ENCODE measurements at regions not wholly inside any gene's neighbourhood (a gene's known extent, or its start where the extent isn't known, plus 50 kb on each side); places are given as distances from the start of the nearest gene placed in this dataset. TPM values are rescaled to one million over a fixed set of nuclear protein-coding genes. Genes with fewer than 3 reads are reported as not detected.

- Histone ChIP-seq H3K4me2 (ENCODE audit: low read length) (no peak overlapping the region), H3K79me2 (ENCODE audit: control insufficient read depth, insufficient read depth, low read length) (no peaks in the 10 kb centered on the region), H3K23ac (ENCODE audit: low read length) (no peak overlapping the region), H2AK5ac (ENCODE audit: low read length) (no peak overlapping the region), H3K79me1 (ENCODE audit: low read length) (no peaks in the 10 kb centered on the region), H3K27me3 (ENCODE audit: insufficient read depth, low read length, poor library complexity) (no peaks in the 10 kb centered on the region), H3K9ac (ENCODE audit: low read length) (no peak overlapping the region), H3K36me3 (ENCODE audit: control insufficient read depth, insufficient read depth, low read length) (no peaks in the 10 kb centered on the region), H2BK120ac (ENCODE audit: low read depth, low read length) (no peak overlapping the region), H2BK15ac (replicated peaks; ENCODE audit: low read depth) (no peak overlapping the region), H4K5ac (ENCODE audit: low read length) (no peak overlapping the region), H3K56ac (ENCODE audit: low read length) (no peak overlapping the region), H2BK5ac (ENCODE audit: low read length) (no peak overlapping the region), H3K4me3 (ENCODE audit: low read length) (no peak overlapping the region), H3K18ac (ENCODE audit: low read length) (no peak overlapping the region), H4K8ac (ENCODE audit: low read depth, low read length) (no peak overlapping the region), H3K4ac (ENCODE audit: low read depth, low read length) (no peak overlapping the region), H3K27ac (ENCODE audit: low read depth, low read length) (no peak overlapping the region), H3K4me1 (ENCODE audit: control insufficient read depth, low read depth, low read length) (no peaks in the 10 kb centered on the region)
- DNase-seq: no peak
- WGBS (ENCODE audit: extremely low coverage, insufficient coverage, low lambda C conversion rate): no CpG with 5 or more reads among the region's 5 CpGs
Measured at GRCh38 chr3:86126552-86126951, 864.4 kb downstream of the VGLL3 start.

Small RNA genes lying in the stretch of these regions (small RNA-seq; reads per million reads assigned to genes)
- gene AC108706.1 (ENCODE audit: insufficient read depth) (not detected), gene RNU6-1129P (ENCODE audit: insufficient read depth) (not detected)
